ENCODE measurements at regions not wholly inside any gene's neighbourhood (a gene's known extent, or its start where the extent isn't known, plus 50 kb on each side); places are given as distances from the start of the nearest gene placed in this dataset.

- H3K4me3 ChIP-seq (replicated peaks in 1 of 2; ENCODE audit: low read depth in 2 of 2, low read length in 2 of 2): no peak overlapping the region
- no peak for DNase-seq (ENCODE audit: low read depth in 2 of 2)
- TF ChIP-seq CTCF (IDR thresholded peaks at IDR 0.05; ENCODE audit: low read depth, low read length): no peak
These were observed 131.6 kb upstream of the TAB2 start for GRCh38 chr6:149185799-149186357.

- no peak for TF ChIP-seq CTCF (IDR thresholded peaks at IDR 0.05; ENCODE audit: low read depth, low read length)
- no peak overlapping the region for H3K4me3 ChIP-seq (replicated peaks in 1 of 2; ENCODE audit: low read depth in 2 of 2, low read length in 2 of 2)
- no peak for DNase-seq (ENCODE audit: low read depth in 2 of 2)
These were observed 130.6 kb upstream of the TAB2 start for GRCh38 chr6:149186873-149187272.

- no peak overlapping the region for H3K4me3 ChIP-seq (replicated peaks in 1 of 2; ENCODE audit: low read depth in 2 of 2, low read length in 2 of 2)
- TF ChIP-seq CTCF (IDR thresholded peaks at IDR 0.05; ENCODE audit: low read depth, low read length): peak; percentile 15
- peak; percentile 28 to 49 for DNase-seq (ENCODE audit: low read depth in 2 of 2)
These were observed 127.2 kb upstream of the TAB2 start for GRCh38 chr6:149190224-149190831.

- DNase-seq (ENCODE audit: low read depth in 2 of 2): peak in 1 of 2 donors; percentile 3
- no peak for TF ChIP-seq CTCF (IDR thresholded peaks at IDR 0.05; ENCODE audit: low read depth, low read length)
- no peak overlapping the region for H3K4me3 ChIP-seq (replicated peaks in 1 of 2; ENCODE audit: low read depth in 2 of 2, low read length in 2 of 2)
These were observed 122.5 kb upstream of the TAB2 start for GRCh38 chr6:149194820-149195558.

GRCh38 chr6:149196091-149196490 is 121.4 kb upstream of the TAB2 start:
- H3K4me3 ChIP-seq (replicated peaks in 1 of 2; ENCODE audit: low read depth in 2 of 2, low read length in 2 of 2): no peak overlapping the region
- no peak for TF ChIP-seq CTCF (IDR thresholded peaks at IDR 0.05; ENCODE audit: low read depth, low read length)
- no peak for DNase-seq (ENCODE audit: low read depth in 2 of 2)

GRCh38 chr6:149197482-149197881 is 120.0 kb upstream of the TAB2 start:
- DNase-seq (ENCODE audit: low read depth in 2 of 2): no peak

More at GRCh38 chr6:149197482-149197881, 120.0 kb upstream of the TAB2 start:
- no peak overlapping the region for H3K4me3 ChIP-seq (replicated peaks in 1 of 2; ENCODE audit: low read depth in 2 of 2, low read length in 2 of 2)
- no peak for TF ChIP-seq CTCF (IDR thresholded peaks at IDR 0.05; ENCODE audit: low read depth, low read length)

All from cardiac fibroblast (primary cell).